ENCODE measurements at regions not wholly inside any gene's neighbourhood (a gene's known extent, or its start where the extent isn't known, plus 50 kb on each side); places are given as distances from the start of the nearest gene placed in this dataset.

GRCh38 chr5:174195517-174195916 is 150.0 kb downstream of the NSG2 start:
- TF ChIP-seq SPI1 (IDR thresholded peaks at IDR 0.05; ENCODE audit: borderline replicate concordance, low read depth) (no peak), CTCF (IDR thresholded peaks at IDR 0.05; ENCODE audit: insufficient read depth, low read length) (no peak), POLR2AphosphoS5 (IDR thresholded peaks at IDR 0.05; ENCODE audit: low read depth) (no peak)
